Activated CD4-positive, alpha-beta T cell treated with anti-CD3 and anti-CD28 coated beads, Interleukin-2, amount 50 U/mL, for 24 hours (primary cell): ENCODE measurements at regions not wholly inside any gene's neighbourhood (a gene's known extent, or its start where the extent isn't known, plus 50 kb on each side); places are given as distances from the start of the nearest gene placed in this dataset.

Experiments
- DNase-seq, 2 donors: peaks; one replicate each; pipeline ENCODE4 v3.0.0-alpha.2; 2020; ENCODE audit warnings: low read depth in 1 of 2, low spot score in 1 of 2

GRCh38 chr11:95516786-95517185 is 272.8 kb downstream of the FAM76B start:
- no peak for DNase-seq

GRCh38 chr11:95516175-95516574 is 273.4 kb downstream of the FAM76B start:
- DNase-seq: no peak

- DNase-seq: no peak
These were observed 274.2 kb downstream of the FAM76B start for GRCh38 chr11:95515371-95515770.

GRCh38 chr11:95514416-95515110 is 275.0 kb downstream of the FAM76B start:
- DNase-seq: no peak

- DNase-seq: no peak
These were observed 276.9 kb downstream of the FAM76B start for GRCh38 chr11:95512682-95513081.

GRCh38 chr11:95512177-95512576 is 277.4 kb downstream of the FAM76B start:
- no peak for DNase-seq

GRCh38 chr11:95508219-95508890 is 277.4 kb upstream of the SESN3 start:
- no peak for DNase-seq

GRCh38 chr11:95507794-95508193 is 276.8 kb upstream of the SESN3 start:
- DNase-seq: no peak

- DNase-seq: no peak
These were observed 275.8 kb upstream of the SESN3 start for GRCh38 chr11:95506777-95507176.

GRCh38 chr11:95505927-95506426 is 275.0 kb upstream of the SESN3 start:
- no peak for DNase-seq

GRCh38 chr11:95503047-95503446 is 272.0 kb upstream of the SESN3 start:
- no peak for DNase-seq

- no peak for DNase-seq
These were observed 271.5 kb upstream of the SESN3 start for GRCh38 chr11:95502522-95502921.

- no peak for DNase-seq
These were observed 270.8 kb upstream of the SESN3 start for GRCh38 chr11:95501761-95502266.

GRCh38 chr11:95500466-95500865 is 269.5 kb upstream of the SESN3 start:
- no peak for DNase-seq

- no peak for DNase-seq
These were observed 268.6 kb upstream of the SESN3 start for GRCh38 chr11:95499516-95500135.

GRCh38 chr11:95498722-95499425 is 267.9 kb upstream of the SESN3 start:
- DNase-seq: no peak

- no peak for DNase-seq
These were observed 265.9 kb upstream of the SESN3 start for GRCh38 chr11:95496901-95497300.

GRCh38 chr11:95495706-95496105 is 264.7 kb upstream of the SESN3 start:
- DNase-seq: no peak

- DNase-seq: no peak
These were observed 263.9 kb upstream of the SESN3 start for GRCh38 chr11:95494856-95495255.

- DNase-seq: no peak
These were observed 263.2 kb upstream of the SESN3 start for GRCh38 chr11:95494167-95494566.

GRCh38 chr11:95490625-95491024 is 259.6 kb upstream of the SESN3 start:
- DNase-seq: no peak
